ENCODE measurements at regions not wholly inside any gene's neighbourhood (a gene's known extent, or its start where the extent isn't known, plus 50 kb on each side); places are given as distances from the start of the nearest gene placed in this dataset.

GRCh38 chr2:3073704-3074103 is 303.9 kb downstream of the EIPR1 start:
- Histone ChIP-seq H3K23me2 (ENCODE audit: low read depth, low read length) (no peaks in the 10 kb centered on the region), H3K14ac (ENCODE audit: insufficient read length) (no peak overlapping the region), H4K91ac (replicated peaks; ENCODE audit: insufficient read length, low read length) (no peak overlapping the region), H3K36me3 (ENCODE audit: control insufficient read depth in 2 of 4, insufficient read depth in 4 of 4, low read length in 3 of 4) (no peaks in the 10 kb centered on the region), H3K4me3 (ENCODE audit: extremely low read depth in 1 of 4, insufficient read depth in 2 of 4, low read depth in 3 of 4, low read length in 4 of 4) (no peak overlapping the region), H2BK20ac (ENCODE audit: low read length) (no peak overlapping the region), H3K4me1 (replicated peaks in 1 of 4; ENCODE audit: control insufficient read depth in 3 of 4, insufficient read depth in 4 of 4, low read length in 3 of 4) (peaks cover 0 to 3% (median under 1%) of the 10 kb centered on the region in 4 experiments; a peak in 2 of 7 replicates), H3K27ac (ENCODE audit: low read depth, low read length) (no peak overlapping the region), H3K4ac (replicated peaks; ENCODE audit: insufficient read length, low read depth, low read length) (no peak overlapping the region), H2AK5ac (ENCODE audit: low read depth, low read length) (no peak overlapping the region), H3K27me3 (replicated peaks in 1 of 4; ENCODE audit: control insufficient read depth in 3 of 4, extremely low read depth in 1 of 4, insufficient read depth in 3 of 4, low read length in 3 of 4) (no peaks in the 10 kb centered on the region), H3K56ac (replicated peaks; ENCODE audit: insufficient read length, low read depth, low read length) (no peak overlapping the region), H3K79me1 (ENCODE audit: low read depth, low read length) (no peaks in the 10 kb centered on the region), H3K4me2 (ENCODE audit: insufficient read depth in 1 of 2, low read depth in 2 of 2, low read length in 2 of 2) (no peak overlapping the region), H3K79me2 (ENCODE audit: control insufficient read depth in 1 of 2, insufficient read depth in 2 of 2, low read length in 2 of 2) (no peaks in the 10 kb centered on the region), H3K18ac (ENCODE audit: extremely low read depth, low read length) (no peak overlapping the region), H2BK5ac (ENCODE audit: low read depth, low read length) (no peak overlapping the region), H2BK120ac (replicated peaks; ENCODE audit: low read depth, low read length) (no peak overlapping the region), H3K23ac (ENCODE audit: insufficient read length) (no peak overlapping the region), H4K20me1 (replicated peaks in 1 of 2; ENCODE audit: control insufficient read depth in 1 of 2, insufficient read depth in 2 of 2, low read length in 2 of 2) (no peaks in the 10 kb centered on the region), H3K9ac (replicated peaks in 1 of 4; ENCODE audit: extremely low read depth in 1 of 4, low read depth in 3 of 4, low read length in 3 of 4) (no peak overlapping the region), H3K9me3 (ENCODE audit: insufficient read depth in 2 of 2, low read depth in 1 of 2, low read length in 1 of 2) (no peaks in the 10 kb centered on the region), H4K5ac (ENCODE audit: insufficient read length, low read depth, low read length) (no peak overlapping the region), H2AFZ (ENCODE audit: low read length) (no peak overlapping the region), H4K8ac (ENCODE audit: extremely low read depth, insufficient read depth, low read length) (no peak overlapping the region), H2BK12ac (ENCODE audit: low read depth, low read length) (no peak overlapping the region), H2BK15ac (ENCODE audit: low read length) (no peak overlapping the region)
- DNase-seq (ENCODE audit: low read depth in 1 of 2, low spot score in 2 of 2) (no peak), FAIRE-seq (no peak)
- POLR2A ChIA-PET (ENCODE audit: partially characterized antibody) = no interaction called here
- CTCF ChIA-PET (ENCODE audit: partially characterized antibody) = no interaction called here
- WGBS, 2 experiments (ENCODE audit: extremely low coverage in 1 of 2, insufficient coverage in 1 of 2, insufficient read length in 1 of 2, insufficient replicate concordance in 2 of 2, low coverage in 1 of 2, low lambda C conversion rate in 2 of 2, missing lambda C conversion rate in 1 of 2) = 85% methylated on average over 13 of the region's 14 CpGs; no CpG with 5 or more reads in 1 of the 2 experiments
- no peak for TF ChIP-seq GTF2F1 (IDR thresholded peaks at IDR 0.05; ENCODE audit: borderline replicate concordance, low read depth, low read length)
- no peak for TF ChIP-seq SP1 (IDR thresholded peaks at IDR 0.05; ENCODE audit: low read depth, low read length)
- no peak for TF ChIP-seq SAP30 (IDR thresholded peaks at IDR 0.05; ENCODE audit: insufficient read depth, insufficient replicate concordance, low read length)
- no peak for TF ChIP-seq E2F6 (IDR thresholded peaks at IDR 0.05)

Measured in H1 (cell line).